SK-N-SH treated with all-trans-retinoic acid at 6 μM for 48 hours (cell line): ENCODE measurements at regions not wholly inside any gene's neighbourhood (a gene's known extent, or its start where the extent isn't known, plus 50 kb on each side); places are given as distances from the start of the nearest gene placed in this dataset.

Experiments
- ATAC-seq: fragments of 200-7000 bp; cut with Tn5 transposase; 3 replicates; pipeline ENCODE4 v1.9.1; 2020; ENCODE audit warnings: mild to moderate bottlenecking, moderate library complexity
- ARNTL ChIP-seq: fragments of 450-650 bp; formaldehyde crosslinking; IDR thresholded peaks from 2 replicates; pipeline ENCODE4 v1.5.0; 2020; ENCODE audit warnings: low read depth, mild to moderate bottlenecking, moderate library complexity, borderline replicate concordance
- BACH2 ChIP-seq: fragments of 250-450 bp; sonication (Bioruptor Pico); IDR thresholded peaks from 2 replicates; pipeline ENCODE4 v1.9.0; 2021; ENCODE audit warnings: mild to moderate bottlenecking, borderline replicate concordance
- CSDC2 ChIP-seq: fragments of 250-450 bp; sonication (Bioruptor Pico); IDR thresholded peaks from 2 replicates; pipeline ENCODE4 v1.5.0; 2020; ENCODE audit warnings: mild to moderate bottlenecking, moderate library complexity
- ESRRG ChIP-seq: fragments of 250-450 bp; sonication (Bioruptor Pico); IDR thresholded peaks from 2 replicates; pipeline ENCODE4 v1.6.1; 2021; ENCODE audit warnings: mild to moderate bottlenecking
- GLIS3 ChIP-seq: fragments of 250-450 bp; sonication (Bioruptor Pico); IDR thresholded peaks from 2 replicates; pipeline ENCODE4 v1.5.0; 2020; ENCODE audit warnings: mild to moderate bottlenecking, moderate library complexity
- ISL1 ChIP-seq: fragments of 250-450 bp; sonication (Bioruptor Pico); IDR thresholded peaks from 2 replicates; pipeline ENCODE4 v2.1.2; 2022; ENCODE audit warnings: mild to moderate bottlenecking, moderate library complexity
- OSR1 ChIP-seq: fragments of 250-450 bp; sonication (Bioruptor Pico); IDR thresholded peaks from 2 replicates; pipeline ENCODE4 v1.8.0; 2022; ENCODE audit warnings: moderate library complexity, mild to moderate bottlenecking, inconsistent platforms
- PPARA ChIP-seq: fragments of 250-450 bp; sonication (Bioruptor Pico); IDR thresholded peaks from 2 replicates; pipeline ENCODE4 v1.5.0; 2020; ENCODE audit warnings: mild to moderate bottlenecking, borderline replicate concordance
- RARB ChIP-seq: fragments of 250-450 bp; sonication (Bioruptor Pico); IDR thresholded peaks from 2 replicates; pipeline ENCODE4 v1.8.0; 2021; ENCODE audit warnings: mild to moderate bottlenecking, moderate library complexity
- SNAI2 ChIP-seq: fragments of 250-450 bp; sonication (Bioruptor Pico); IDR thresholded peaks from 2 replicates; pipeline ENCODE4 v1.5.0; 2020; ENCODE audit warnings: mild to moderate bottlenecking, moderate library complexity
- TCF4 ChIP-seq: fragments of 250-450 bp; sonication (Bioruptor Pico); IDR thresholded peaks from 2 replicates; pipeline ENCODE4 v1.8.0; 2021; ENCODE audit warnings: mild to moderate bottlenecking, moderate library complexity, borderline replicate concordance
- TOX ChIP-seq: fragments of 250-450 bp; sonication (Bioruptor Pico); IDR thresholded peaks from 2 replicates; pipeline ENCODE4 v1.8.0; 2021; ENCODE audit warnings: mild to moderate bottlenecking, moderate library complexity, borderline replicate concordance
- ZC3H10 ChIP-seq: fragments of 250-450 bp; sonication (Bioruptor Pico); IDR thresholded peaks from 2 replicates; pipeline ENCODE4 v1.5.1; 2021; ENCODE audit warnings: mild to moderate bottlenecking, moderate library complexity
- ZNF70 ChIP-seq: fragments of 450-650 bp; formaldehyde crosslinking; IDR thresholded peaks from 2 replicates; pipeline ENCODE4 v1.5.0; 2020; ENCODE audit warnings: mild to moderate bottlenecking, moderate library complexity
- TF ChIP-seq, protein P1 (sequence below): fragments of 250-450 bp; sonication (Bioruptor Pico); IDR thresholded peaks from 2 replicates; pipeline ENCODE4 v1.5.1; 2020; ENCODE audit warnings: low read depth, mild to moderate bottlenecking, moderate library complexity
- TF ChIP-seq, protein P2 (sequence below): fragments of 250-450 bp; sonication (Bioruptor Pico); IDR thresholded peaks from 2 replicates; pipeline ENCODE4 v1.8.0; 2020; ENCODE audit warnings: mild to moderate bottlenecking, moderate library complexity, borderline replicate concordance
- TF ChIP-seq, protein P3 (sequence below): fragments of 250-450 bp; sonication (Bioruptor Pico); IDR thresholded peaks from 2 replicates; pipeline ENCODE4 v1.8.0; 2021; ENCODE audit warnings: low read depth, mild to moderate bottlenecking, moderate library complexity, borderline replicate concordance
- TF ChIP-seq, protein P4 (sequence below): fragments of 250-450 bp; sonication (Bioruptor Pico); IDR thresholded peaks from 2 replicates; pipeline ENCODE4 v1.5.0; 2020; ENCODE audit warnings: mild to moderate bottlenecking, moderate library complexity

DNA sequence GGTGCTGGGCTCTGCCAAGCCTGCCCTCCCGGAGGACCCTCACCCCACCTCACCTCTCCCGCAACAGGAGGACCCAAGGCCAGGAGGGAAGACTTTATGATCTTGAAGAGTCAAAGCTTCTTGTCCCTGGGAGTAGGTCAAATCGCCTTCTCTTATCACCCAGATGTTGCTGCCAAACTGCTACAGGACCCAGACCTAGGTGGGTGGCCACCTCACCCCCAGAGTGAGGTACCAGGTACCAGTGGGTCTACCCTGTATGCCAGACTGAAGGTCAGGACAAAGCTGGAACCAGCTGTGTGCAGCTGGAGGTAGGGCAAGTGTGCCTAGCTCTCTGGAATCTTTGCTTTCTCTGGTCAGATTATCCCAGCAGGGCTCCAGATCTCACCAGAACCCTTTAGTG is 197.2 kb downstream of the ZFP36L2 start:
- TF ChIP-seq RARB (CRISPR knock-in tag) (no peak), ESRRG (CRISPR knock-in tag) (no peak), ISL1 (CRISPR knock-in tag) (no peak)
- TF ChIP-seq, protein P1, sequence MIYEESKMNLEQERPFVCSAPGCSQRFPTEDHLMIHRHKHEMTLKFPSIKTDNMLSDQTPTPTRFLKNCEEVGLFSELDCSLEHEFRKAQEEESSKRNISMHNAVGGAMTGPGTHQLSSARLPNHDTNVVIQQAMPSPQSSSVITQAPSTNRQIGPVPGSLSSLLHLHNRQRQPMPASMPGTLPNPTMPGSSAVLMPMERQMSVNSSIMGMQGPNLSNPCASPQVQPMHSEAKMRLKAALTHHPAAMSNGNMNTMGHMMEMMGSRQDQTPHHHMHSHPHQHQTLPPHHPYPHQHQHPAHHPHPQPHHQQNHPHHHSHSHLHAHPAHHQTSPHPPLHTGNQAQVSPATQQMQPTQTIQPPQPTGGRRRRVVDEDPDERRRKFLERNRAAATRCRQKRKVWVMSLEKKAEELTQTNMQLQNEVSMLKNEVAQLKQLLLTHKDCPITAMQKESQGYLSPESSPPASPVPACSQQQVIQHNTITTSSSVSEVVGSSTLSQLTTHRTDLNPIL (CRISPR knock-in tag) = no peak
- TF ChIP-seq, protein P2, sequence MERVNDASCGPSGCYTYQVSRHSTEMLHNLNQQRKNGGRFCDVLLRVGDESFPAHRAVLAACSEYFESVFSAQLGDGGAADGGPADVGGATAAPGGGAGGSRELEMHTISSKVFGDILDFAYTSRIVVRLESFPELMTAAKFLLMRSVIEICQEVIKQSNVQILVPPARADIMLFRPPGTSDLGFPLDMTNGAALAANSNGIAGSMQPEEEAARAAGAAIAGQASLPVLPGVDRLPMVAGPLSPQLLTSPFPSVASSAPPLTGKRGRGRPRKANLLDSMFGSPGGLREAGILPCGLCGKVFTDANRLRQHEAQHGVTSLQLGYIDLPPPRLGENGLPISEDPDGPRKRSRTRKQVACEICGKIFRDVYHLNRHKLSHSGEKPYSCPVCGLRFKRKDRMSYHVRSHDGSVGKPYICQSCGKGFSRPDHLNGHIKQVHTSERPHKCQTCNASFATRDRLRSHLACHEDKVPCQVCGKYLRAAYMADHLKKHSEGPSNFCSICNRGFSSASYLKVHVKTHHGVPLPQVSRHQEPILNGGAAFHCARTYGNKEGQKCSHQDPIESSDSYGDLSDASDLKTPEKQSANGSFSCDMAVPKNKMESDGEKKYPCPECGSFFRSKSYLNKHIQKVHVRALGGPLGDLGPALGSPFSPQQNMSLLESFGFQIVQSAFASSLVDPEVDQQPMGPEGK (CRISPR knock-in tag) = no peak
- TF ChIP-seq, protein P3, sequence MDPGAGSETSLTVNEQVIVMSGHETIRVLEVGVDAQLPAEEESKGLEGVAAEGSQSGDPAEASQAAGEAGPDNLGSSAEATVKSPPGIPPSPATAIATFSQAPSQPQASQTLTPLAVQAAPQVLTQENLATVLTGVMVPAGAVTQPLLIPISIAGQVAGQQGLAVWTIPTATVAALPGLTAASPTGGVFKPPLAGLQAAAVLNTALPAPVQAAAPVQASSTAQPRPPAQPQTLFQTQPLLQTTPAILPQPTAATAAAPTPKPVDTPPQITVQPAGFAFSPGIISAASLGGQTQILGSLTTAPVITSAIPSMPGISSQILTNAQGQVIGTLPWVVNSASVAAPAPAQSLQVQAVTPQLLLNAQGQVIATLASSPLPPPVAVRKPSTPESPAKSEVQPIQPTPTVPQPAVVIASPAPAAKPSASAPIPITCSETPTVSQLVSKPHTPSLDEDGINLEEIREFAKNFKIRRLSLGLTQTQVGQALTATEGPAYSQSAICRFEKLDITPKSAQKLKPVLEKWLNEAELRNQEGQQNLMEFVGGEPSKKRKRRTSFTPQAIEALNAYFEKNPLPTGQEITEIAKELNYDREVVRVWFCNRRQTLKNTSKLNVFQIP (CRISPR knock-in tag) = no peak
- no peak for ATAC-seq

DNA sequence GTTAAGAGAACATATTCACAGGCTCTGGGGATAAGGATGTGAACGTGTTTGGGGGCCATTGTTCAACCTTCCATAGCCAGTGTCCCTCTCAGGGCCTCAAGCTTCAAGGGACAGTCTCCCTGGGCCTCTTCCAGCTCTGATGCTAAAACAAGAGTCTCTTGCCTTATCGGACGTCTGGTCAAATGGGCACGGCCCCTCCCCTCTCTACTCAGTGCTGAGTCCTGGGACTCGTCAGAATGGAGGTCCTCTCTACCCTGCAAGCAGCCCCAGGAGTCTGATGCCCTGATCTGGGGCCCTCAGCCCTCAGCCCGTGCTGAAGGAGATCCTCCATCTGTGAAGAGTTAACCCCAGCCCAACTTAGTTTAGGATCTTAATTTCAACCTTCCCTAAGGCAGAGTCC is 198.2 kb downstream of the ZFP36L2 start:
- no peak for ATAC-seq
- TF ChIP-seq ISL1 (CRISPR knock-in tag) = no peak
- TF ChIP-seq, protein P3 (CRISPR knock-in tag) = no peak
- no peak for TF ChIP-seq OSR1 (CRISPR knock-in tag)
- no peak for TF ChIP-seq ARNTL (CRISPR knock-in tag)
- TF ChIP-seq, protein P4, sequence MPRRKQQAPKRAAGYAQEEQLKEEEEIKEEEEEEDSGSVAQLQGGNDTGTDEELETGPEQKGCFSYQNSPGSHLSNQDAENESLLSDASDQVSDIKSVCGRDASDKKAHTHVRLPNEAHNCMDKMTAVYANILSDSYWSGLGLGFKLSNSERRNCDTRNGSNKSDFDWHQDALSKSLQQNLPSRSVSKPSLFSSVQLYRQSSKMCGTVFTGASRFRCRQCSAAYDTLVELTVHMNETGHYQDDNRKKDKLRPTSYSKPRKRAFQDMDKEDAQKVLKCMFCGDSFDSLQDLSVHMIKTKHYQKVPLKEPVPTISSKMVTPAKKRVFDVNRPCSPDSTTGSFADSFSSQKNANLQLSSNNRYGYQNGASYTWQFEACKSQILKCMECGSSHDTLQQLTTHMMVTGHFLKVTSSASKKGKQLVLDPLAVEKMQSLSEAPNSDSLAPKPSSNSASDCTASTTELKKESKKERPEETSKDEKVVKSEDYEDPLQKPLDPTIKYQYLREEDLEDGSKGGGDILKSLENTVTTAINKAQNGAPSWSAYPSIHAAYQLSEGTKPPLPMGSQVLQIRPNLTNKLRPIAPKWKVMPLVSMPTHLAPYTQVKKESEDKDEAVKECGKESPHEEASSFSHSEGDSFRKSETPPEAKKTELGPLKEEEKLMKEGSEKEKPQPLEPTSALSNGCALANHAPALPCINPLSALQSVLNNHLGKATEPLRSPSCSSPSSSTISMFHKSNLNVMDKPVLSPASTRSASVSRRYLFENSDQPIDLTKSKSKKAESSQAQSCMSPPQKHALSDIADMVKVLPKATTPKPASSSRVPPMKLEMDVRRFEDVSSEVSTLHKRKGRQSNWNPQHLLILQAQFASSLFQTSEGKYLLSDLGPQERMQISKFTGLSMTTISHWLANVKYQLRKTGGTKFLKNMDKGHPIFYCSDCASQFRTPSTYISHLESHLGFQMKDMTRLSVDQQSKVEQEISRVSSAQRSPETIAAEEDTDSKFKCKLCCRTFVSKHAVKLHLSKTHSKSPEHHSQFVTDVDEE (CRISPR knock-in tag) = no peak
- TF ChIP-seq CSDC2 (CRISPR knock-in tag) = no peak
- TF ChIP-seq, all 23 proteins: peak for 0

DNA sequence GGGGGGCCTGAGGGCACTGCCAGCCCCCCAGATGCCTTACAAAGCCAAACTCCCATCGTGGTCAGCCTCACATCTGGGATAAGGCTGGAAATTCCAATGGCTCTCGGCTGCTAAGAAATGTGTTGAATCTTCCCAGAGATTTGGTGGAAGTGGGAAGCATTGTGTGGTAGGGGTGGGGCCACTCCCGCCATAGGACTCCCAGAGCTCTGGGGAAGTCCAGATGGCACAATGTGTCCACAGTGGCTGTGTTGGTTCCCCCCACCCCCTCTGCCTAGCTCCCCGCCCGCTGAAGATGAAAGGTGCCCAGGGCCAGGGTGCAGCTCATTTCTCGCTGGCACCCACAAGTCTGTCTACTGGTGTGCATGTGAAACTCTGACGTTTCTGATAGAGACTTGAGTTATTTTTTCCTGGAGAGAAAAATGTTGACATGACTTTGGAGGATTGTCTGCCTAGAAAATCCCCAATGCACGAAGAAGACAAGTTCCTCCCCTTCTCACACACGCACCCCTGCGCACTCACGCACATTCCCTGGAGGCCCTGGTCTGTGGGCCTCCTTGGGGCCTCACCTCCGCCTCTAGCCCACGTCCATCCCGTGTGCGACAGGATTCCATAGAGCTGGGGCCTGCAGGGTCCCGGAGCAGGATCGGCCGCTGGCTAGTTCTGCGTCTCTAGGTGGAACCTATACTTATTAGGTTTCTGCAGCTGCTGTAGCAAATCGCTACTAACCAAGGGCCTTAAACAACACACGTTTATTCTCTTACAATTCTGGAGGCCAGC is 199.1 kb downstream of the ZFP36L2 start:
- no peak for ATAC-seq
- TF ChIP-seq ESRRG (CRISPR knock-in tag) (no peak), BACH2 (CRISPR knock-in tag) (no peak), ZC3H10 (CRISPR knock-in tag) (no peak), TOX (no peak), PPARA (CRISPR knock-in tag) (no peak), ZNF70 (CRISPR knock-in tag) (no peak), GLIS3 (CRISPR knock-in tag) (no peak), ARNTL (CRISPR knock-in tag) (no peak), RARB (CRISPR knock-in tag) (no peak), CSDC2 (CRISPR knock-in tag) (no peak), TCF4 (CRISPR knock-in tag) (no peak), SNAI2 (CRISPR knock-in tag) (no peak)
- TF ChIP-seq, protein P1 (CRISPR knock-in tag) = no peak
- TF ChIP-seq, protein P3 (CRISPR knock-in tag) = no peak
